OCI-LY1 (cell line): ENCODE measurements at regions not wholly inside any gene's neighbourhood (a gene's known extent, or its start where the extent isn't known, plus 50 kb on each side); places are given as distances from the start of the nearest gene placed in this dataset.

Experiments
- H2AFZ ChIP-seq: fragments of 200-600 bp; sonication (generic), shearing (Covaris generic); 2 replicates; pipeline ENCODE4 v1.6.0; 2014; ENCODE audit warnings: antibody characterized with exemption, mild to moderate bottlenecking, low read length
- H3F3A ChIP-seq: fragments of 200-600 bp; sonication (generic), shearing (Covaris generic); 2 replicates; pipeline ENCODE4 v1.6.0; 2014; ENCODE audit warnings: mild to moderate bottlenecking, antibody characterized with exemption, low read length, moderate library complexity; ENCODE audit not compliant: insufficient read depth
- H3K27ac ChIP-seq: fragments of 200-600 bp; sonication (generic); 2 replicates; pipeline ENCODE4 v1.5.1; 2014; ENCODE audit warnings: low read length, mixed run types, mild to moderate bottlenecking, low read depth; ENCODE audit not compliant: poor library complexity, severe bottlenecking
- H3K27me3 ChIP-seq: fragments of 200-600 bp; sonication (generic); 2 replicates; pipeline ENCODE4 v1.6.0; 2014; ENCODE audit warnings: antibody characterized with exemption, mild to moderate bottlenecking, low read length, moderate library complexity; ENCODE audit not compliant: insufficient read depth
- H3K36me3 ChIP-seq: fragments of 200-600 bp; sonication (generic); 2 replicates; pipeline ENCODE4 v1.6.1; 2014; ENCODE audit warnings: mild to moderate bottlenecking, antibody characterized with exemption, low read length, moderate library complexity, mixed read lengths; ENCODE audit not compliant: insufficient read depth
- H3K4me1 ChIP-seq: fragments of 200-600 bp; sonication (generic); 2 replicates; pipeline ENCODE4 v1.5.1; 2014; ENCODE audit warnings: mild to moderate bottlenecking, low read length, moderate library complexity; ENCODE audit not compliant: insufficient read depth, severe bottlenecking
- H3K4me2 ChIP-seq: fragments of 200-600 bp; sonication (generic), shearing (Covaris generic); 2 replicates; pipeline ENCODE4 v1.6.1; 2014; ENCODE audit warnings: low read length
- H3K4me3 ChIP-seq: fragments of 200-600 bp; sonication (generic); 2 replicates; pipeline ENCODE4 v1.5.1; 2014; ENCODE audit warnings: low read length, low read depth, mild to moderate bottlenecking, mixed read lengths; ENCODE audit not compliant: poor library complexity, severe bottlenecking
- H3K79me2 ChIP-seq: fragments of 200-600 bp; shearing (Covaris generic); 2 replicates; pipeline ENCODE4 v1.6.1; 2016; ENCODE audit warnings: mixed run types, low read length, mixed read lengths; ENCODE audit not compliant: insufficient read depth
- H3K9ac ChIP-seq: fragments of 200-600 bp; sonication (generic), shearing (Covaris generic); 2 replicates; pipeline ENCODE4 v1.6.1; 2014; ENCODE audit warnings: mild to moderate bottlenecking, low read length, mixed read lengths
- H3K9me2 ChIP-seq: fragments of 200-600 bp; sonication (generic), shearing (Covaris generic); 2 replicates; pipeline ENCODE4 v1.6.1; 2014; ENCODE audit warnings: low read depth, mild to moderate bottlenecking, low read length, mixed read lengths
- H3K9me3 ChIP-seq: fragments of 200-600 bp; shearing (Covaris generic); 2 replicates; pipeline ENCODE4 v1.6.1; 2014; ENCODE audit warnings: low read length, mixed read lengths
- H4K20me1 ChIP-seq: fragments of 200-600 bp; sonication (generic), shearing (Covaris generic); 2 replicates; pipeline ENCODE4 v1.6.0; 2016; ENCODE audit warnings: mild to moderate bottlenecking, low read length; ENCODE audit not compliant: insufficient read depth
- CTCF ChIP-seq: fragments of 200-600 bp; sonication (generic), shearing (Covaris generic); IDR thresholded peaks from 2 replicates; pipeline ENCODE4 v1.5.1; 2017; ENCODE audit warnings: mild to moderate bottlenecking, antibody characterized with exemption, low read length, moderate library complexity, mixed read lengths
- EZH2 ChIP-seq: fragments of 200-600 bp; sonication (generic), shearing (Covaris generic); IDR thresholded peaks from 2 replicates; pipeline ENCODE4 v1.8.0; 2017; ENCODE audit warnings: borderline replicate concordance, mixed run types, mild to moderate bottlenecking, antibody characterized with exemption, low read length, moderate library complexity, mixed read lengths

GRCh38 chr2:145914716-145915115 is 1394.8 kb upstream of the ZEB2 start:
- TF ChIP-seq EZH2 (no peak), CTCF (no peak)
- no peak overlapping the region for H3K27ac ChIP-seq
- H2AFZ ChIP-seq, result peak overlapping the region; percentile 26; the same call in 1 of the 2 replicates

GRCh38 chr2:145910416-145910815 is 1390.5 kb upstream of the ZEB2 start:
- Histone ChIP-seq H3F3A (no peaks in the 10 kb centered on the region), H3K9me3 (0 out of 2 replicates have a peak, but pooled peaks cover 3% of the 10 kb centered on the region), H3K79me2 (no peaks in the 10 kb centered on the region), H3K9ac (no peak overlapping the region), H3K4me1 (peaks cover 10% of the 10 kb centered on the region), H2AFZ (peak overlapping the region; percentile 97), H3K27me3 (no peaks in the 10 kb centered on the region), H3K27ac (no peak overlapping the region), H3K4me2 (peak overlapping the region; percentile 43), H3K4me3 (no peak overlapping the region), H4K20me1 (no peaks in the 10 kb centered on the region), H3K36me3 (no peaks in the 10 kb centered on the region), H3K9me2 (no peaks in the 10 kb centered on the region)
- TF ChIP-seq CTCF (no peak), EZH2 (no peak)

More at GRCh38 chr2:145914716-145915115, 1394.8 kb upstream of the ZEB2 start:
- Histone ChIP-seq H4K20me1 (no peaks in the 10 kb centered on the region), H3K4me3 (no peak overlapping the region), H3K9ac (no peak overlapping the region), H3F3A (no peaks in the 10 kb centered on the region), H3K9me2 (no peaks in the 10 kb centered on the region), H3K4me1 (peaks cover 31% of the 10 kb centered on the region), H3K27me3 (no peaks in the 10 kb centered on the region), H3K9me3 (no peaks in the 10 kb centered on the region), H3K4me2 (no peak overlapping the region), H3K79me2 (no peaks in the 10 kb centered on the region), H3K36me3 (no peaks in the 10 kb centered on the region)

GRCh38 chr2:145909766-145910165 is 1389.8 kb upstream of the ZEB2 start:
- no peak overlapping the region for H3K4me2 ChIP-seq
- peaks cover 10% of the 10 kb centered on the region for H3K4me1 ChIP-seq
- no peaks in the 10 kb centered on the region for H3K79me2 ChIP-seq
- no peak overlapping the region for H3K9ac ChIP-seq
- H2AFZ ChIP-seq, result peak overlapping the region; percentile 34; the same call in 1 of the 2 replicates
- H3K27me3 ChIP-seq, result no peaks in the 10 kb centered on the region
- no peaks in the 10 kb centered on the region for H3K36me3 ChIP-seq
- no peak for TF ChIP-seq EZH2
- no peak for TF ChIP-seq CTCF
- no peak overlapping the region for H3K4me3 ChIP-seq
- no peaks in the 10 kb centered on the region for H3F3A ChIP-seq
- no peaks in the 10 kb centered on the region for H4K20me1 ChIP-seq
- H3K9me3 ChIP-seq, result 0 out of 2 replicates have a peak, but pooled peaks cover 3% of the 10 kb centered on the region
- no peaks in the 10 kb centered on the region for H3K9me2 ChIP-seq
- H3K27ac ChIP-seq, result no peak overlapping the region
